Suprapubic skin (tissue), 4 donors: ENCODE measurements at regions not wholly inside any gene's neighbourhood (a gene's known extent, or its start where the extent isn't known, plus 50 kb on each side); places are given as distances from the start of the nearest gene placed in this dataset.

Experiments
- DNase-seq, 2 donors: peaks; one replicate each; pipeline ENCODE4 v3.0.0-alpha.2; 2019; ENCODE audit warnings: low spot score in 2 of 2
- H3K27ac ChIP-seq: fragments of 200-600 bp; sonication (generic); one replicate; pipeline ENCODE4 v1.5.1; 2019
- H3K27me3 ChIP-seq: fragments of 200-600 bp; sonication (generic); one replicate; pipeline ENCODE4 v1.5.1; 2019
- H3K36me3 ChIP-seq: fragments of 200-600 bp; sonication (generic); one replicate; pipeline ENCODE4 v1.5.1; 2019
- H3K4me1 ChIP-seq: fragments of 200-600 bp; sonication (generic); one replicate; pipeline ENCODE4 v1.5.1; 2019
- H3K4me3 ChIP-seq: fragments of 200-600 bp; sonication (generic); one replicate; pipeline ENCODE4 v1.5.1; 2019; ENCODE audit warnings: mild to moderate bottlenecking
- H3K9me3 ChIP-seq: fragments of 200-600 bp; sonication (generic); one replicate; pipeline ENCODE4 v1.5.1; 2019
- EP300 ChIP-seq: sonication (generic); formaldehyde crosslinking; IDR thresholded peaks from one replicate; pipeline ENCODE4 v1.6.1; 2017; ENCODE audit warnings: antibody characterized with exemption
- POLR2A ChIP-seq, 2 donors: fragments of 450-650 bp; IDR thresholded peaks; one replicate each; pipeline ENCODE4 v1.6.1; 2017; ENCODE audit warnings: antibody characterized with exemption in 2 of 2, mild to moderate bottlenecking in 2 of 2, moderate library complexity in 2 of 2
- POLR2AphosphoS5 ChIP-seq, 3 donors: sonication (generic); formaldehyde crosslinking; IDR thresholded peaks; one replicate each; pipeline ENCODE4 v1.6.1; 2017; ENCODE audit warnings: antibody characterized with exemption in 3 of 3
- WGBS: methylation state at CpG from one replicate; pipeline ENCODE4 v1.1.5; 2018; 5-methylcytosine and 5-hydroxymethylcytosine counted together
- TF ChIP-seq, protein P1 (sequence below), 2 donors: fragments of 200-600 bp in 1 of 2; fragments of 450-650 bp in 1 of 2; sonication (generic) in 1 of 2; IDR thresholded peaks; one replicate each; pipeline ENCODE4 v1.5.1; 2016 to 2019; ENCODE audit warnings: antibody characterized with exemption in 2 of 2, mild to moderate bottlenecking in 1 of 2, moderate library complexity in 1 of 2

DNA sequence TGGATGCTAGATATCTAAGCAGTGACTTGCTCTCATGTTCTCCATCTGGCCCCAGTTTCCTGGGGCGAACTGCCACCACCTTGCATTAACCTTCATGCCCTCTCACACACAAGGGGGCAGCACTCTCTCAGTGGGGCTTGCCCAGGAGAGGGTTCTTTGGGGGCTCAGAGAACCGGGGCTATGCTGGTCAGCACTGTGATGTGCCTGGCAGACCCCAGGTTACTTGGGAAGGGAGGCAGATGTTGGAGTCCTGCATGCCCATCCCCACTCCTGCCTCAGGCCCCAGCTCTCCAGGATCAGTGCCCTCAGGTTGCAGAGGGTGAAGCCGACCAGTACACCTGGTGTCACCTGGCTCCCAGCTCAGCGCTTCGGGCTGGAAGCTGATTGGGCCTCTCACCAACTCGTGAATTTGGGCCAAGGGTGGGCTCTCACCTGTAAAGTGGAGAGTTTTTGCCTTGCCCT, 396.2 kb upstream of the HS6ST1 start:
- Histone ChIP-seq H3K4me1 (no peaks in the 10 kb centered on the region), H3K4me3 (no peak overlapping the region)

DNA sequence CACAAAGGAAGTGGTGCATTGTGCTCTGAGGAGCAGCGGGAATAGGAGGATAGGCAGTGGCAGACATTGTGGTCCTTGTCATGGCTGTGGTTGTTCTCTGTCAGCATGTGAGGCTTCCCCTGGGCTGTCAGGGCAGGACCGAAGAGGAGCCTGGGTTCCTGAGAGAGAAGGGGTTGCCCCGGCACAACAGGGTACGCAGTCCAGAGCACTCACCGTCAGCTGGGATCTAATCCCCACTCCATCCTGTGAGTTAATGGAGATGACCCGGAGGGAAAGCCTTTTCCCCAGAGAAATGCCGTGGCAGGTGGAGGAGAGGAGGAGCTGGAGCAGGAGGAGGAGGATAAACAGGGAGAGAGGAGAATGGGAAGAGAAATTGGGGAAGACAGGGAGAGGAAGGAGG, 396.7 kb upstream of the HS6ST1 start:
- Histone ChIP-seq H3K27ac (no peak overlapping the region), H3K4me1 (no peaks in the 10 kb centered on the region), H3K27me3 (no peaks in the 10 kb centered on the region), H3K36me3 (no peaks in the 10 kb centered on the region), H3K4me3 (no peak overlapping the region), H3K9me3 (no peaks in the 10 kb centered on the region)
- TF ChIP-seq, protein P1, sequence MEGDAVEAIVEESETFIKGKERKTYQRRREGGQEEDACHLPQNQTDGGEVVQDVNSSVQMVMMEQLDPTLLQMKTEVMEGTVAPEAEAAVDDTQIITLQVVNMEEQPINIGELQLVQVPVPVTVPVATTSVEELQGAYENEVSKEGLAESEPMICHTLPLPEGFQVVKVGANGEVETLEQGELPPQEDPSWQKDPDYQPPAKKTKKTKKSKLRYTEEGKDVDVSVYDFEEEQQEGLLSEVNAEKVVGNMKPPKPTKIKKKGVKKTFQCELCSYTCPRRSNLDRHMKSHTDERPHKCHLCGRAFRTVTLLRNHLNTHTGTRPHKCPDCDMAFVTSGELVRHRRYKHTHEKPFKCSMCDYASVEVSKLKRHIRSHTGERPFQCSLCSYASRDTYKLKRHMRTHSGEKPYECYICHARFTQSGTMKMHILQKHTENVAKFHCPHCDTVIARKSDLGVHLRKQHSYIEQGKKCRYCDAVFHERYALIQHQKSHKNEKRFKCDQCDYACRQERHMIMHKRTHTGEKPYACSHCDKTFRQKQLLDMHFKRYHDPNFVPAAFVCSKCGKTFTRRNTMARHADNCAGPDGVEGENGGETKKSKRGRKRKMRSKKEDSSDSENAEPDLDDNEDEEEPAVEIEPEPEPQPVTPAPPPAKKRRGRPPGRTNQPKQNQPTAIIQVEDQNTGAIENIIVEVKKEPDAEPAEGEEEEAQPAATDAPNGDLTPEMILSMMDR (IDR thresholded peaks at IDR 0.05) = no peak
- TF ChIP-seq POLR2A (IDR thresholded peaks at IDR 0.05) (no peak), EP300 (no peak), POLR2AphosphoS5 (IDR thresholded peaks at IDR 0.05) (no peak)
- 85% methylated on average over 7 of the region's 7 CpGs for WGBS
- DNase-seq = no peak

More for the DNA sequence above, 396.2 kb upstream of the HS6ST1 start:
- peak in 1 of 2 donors; percentile 64 for DNase-seq
- 86% methylated on average over 1 of the region's 6 CpGs for WGBS
- Histone ChIP-seq H3K36me3 (no peaks in the 10 kb centered on the region), H3K27me3 (no peaks in the 10 kb centered on the region), H3K9me3 (no peaks in the 10 kb centered on the region), H3K27ac (no peak overlapping the region)
- no peak for TF ChIP-seq POLR2A (IDR thresholded peaks at IDR 0.05)
- no peak for TF ChIP-seq POLR2AphosphoS5 (IDR thresholded peaks at IDR 0.05)
- TF ChIP-seq, protein P1 (IDR thresholded peaks at IDR 0.05) = no peak
- TF ChIP-seq EP300 = no peak

DNA sequence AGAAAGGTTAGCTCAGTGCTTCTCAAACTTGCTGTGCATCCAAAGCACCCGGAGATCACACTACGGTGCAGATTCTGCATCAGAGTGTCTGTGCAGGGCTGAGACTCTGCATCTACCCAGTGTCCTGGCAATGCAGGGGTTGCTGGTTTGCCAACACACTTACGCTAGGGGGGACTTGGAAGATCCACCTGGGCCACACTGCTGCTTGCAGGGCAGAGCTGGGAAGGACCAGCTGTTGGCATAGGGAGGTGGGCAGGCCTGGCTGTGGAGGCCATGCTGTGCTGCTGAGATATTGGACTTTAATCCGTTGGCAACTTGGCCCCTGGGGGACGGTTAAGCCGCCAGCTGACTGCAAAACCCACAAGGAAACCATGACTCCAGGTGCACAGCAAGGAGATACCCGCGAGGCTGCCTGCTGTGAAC, 397.6 kb upstream of the HS6ST1 start:
- WGBS = 86% methylated on average over 8 of the region's 8 CpGs
- TF ChIP-seq, protein P1 (IDR thresholded peaks at IDR 0.05) = no peak
- TF ChIP-seq EP300 (no peak), POLR2A (IDR thresholded peaks at IDR 0.05) (no peak), POLR2AphosphoS5 (IDR thresholded peaks at IDR 0.05) (no peak)
- no peaks in the 10 kb centered on the region for H3K4me1 ChIP-seq
- H3K4me3 ChIP-seq = no peak overlapping the region
- H3K9me3 ChIP-seq = no peaks in the 10 kb centered on the region
- no peak overlapping the region for H3K27ac ChIP-seq
- H3K27me3 ChIP-seq = no peaks in the 10 kb centered on the region
- DNase-seq = no peak
- no peaks in the 10 kb centered on the region for H3K36me3 ChIP-seq

DNA sequence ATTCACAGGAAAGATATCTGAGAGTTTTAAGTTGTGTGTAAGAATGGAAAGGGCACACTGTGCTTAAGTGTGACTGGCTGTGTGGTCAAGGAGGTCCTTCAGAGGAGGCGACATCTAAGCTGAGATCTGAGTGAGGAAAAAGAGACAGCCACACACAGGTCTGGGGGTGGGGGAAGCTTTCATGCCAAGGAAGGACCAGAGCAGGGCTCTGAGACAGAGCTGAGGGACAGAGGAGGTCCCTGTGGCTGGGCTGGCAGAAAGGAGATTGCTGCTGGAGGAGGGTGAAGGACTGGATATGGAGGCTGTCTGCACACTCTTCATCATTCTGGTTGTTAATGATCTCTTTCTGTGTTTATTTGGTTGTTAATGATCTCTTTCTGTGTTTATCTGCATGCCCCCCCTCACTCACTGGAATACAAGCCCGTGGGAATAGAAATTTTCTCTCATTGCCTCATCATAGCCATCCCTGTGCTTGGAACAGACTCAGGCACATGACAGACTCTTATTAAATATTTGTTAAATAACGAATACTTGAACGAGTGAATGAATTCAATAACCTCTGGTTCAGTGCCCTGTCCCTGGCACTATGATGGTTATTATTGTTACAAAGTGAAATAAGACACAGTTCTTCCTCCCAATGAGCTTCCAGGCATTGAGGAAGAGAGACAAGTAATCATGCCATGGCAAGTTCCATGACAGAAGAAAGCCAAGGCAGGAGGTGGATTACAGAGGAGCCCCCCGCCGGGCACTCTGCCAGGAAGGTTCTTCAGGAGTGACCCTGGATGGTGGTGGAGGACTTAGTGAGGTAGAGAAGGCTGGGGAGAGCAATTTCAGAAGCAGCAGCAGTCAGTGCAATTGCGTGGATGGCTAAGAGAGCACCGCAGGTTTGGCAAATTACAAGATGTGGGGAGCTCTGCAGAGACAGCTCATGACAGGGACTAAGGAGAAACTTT, 399.4 kb upstream of the HS6ST1 start:
- H3K27me3 ChIP-seq = no peaks in the 10 kb centered on the region
- peak in 1 of 2 donors; percentile 58 for DNase-seq
- no peak overlapping the region for H3K27ac ChIP-seq
- 66% methylated on average over 8 of the region's 8 CpGs for WGBS
- no peak overlapping the region for H3K4me3 ChIP-seq
- TF ChIP-seq, protein P1 (IDR thresholded peaks at IDR 0.05) = no peak
- TF ChIP-seq EP300 (no peak), POLR2A (IDR thresholded peaks at IDR 0.05) (no peak), POLR2AphosphoS5 (IDR thresholded peaks at IDR 0.05) (no peak)
- no peaks in the 10 kb centered on the region for H3K4me1 ChIP-seq
- H3K9me3 ChIP-seq = no peaks in the 10 kb centered on the region
- H3K36me3 ChIP-seq = no peaks in the 10 kb centered on the region
